Thymus (tissue), 11 donors: ENCODE measurements at regions not wholly inside any gene's neighbourhood (a gene's known extent, or its start where the extent isn't known, plus 50 kb on each side); places are given as distances from the start of the nearest gene placed in this dataset.
A peak's percentile ranks its signal among the peaks of the same experiment; 100 is the strongest.

ENCODE experiments used
- DNase-seq, 9 donors: peaks; one replicate each; pipeline ENCODE4 v3.0.0-alpha.2; 2013; ENCODE audit warnings: low spot score in 9 of 9, low read depth in 6 of 9, missing footprints in 1 of 9
- H3K27ac ChIP-seq, 2 donors: one replicate each; pipeline ENCODE4 v1.5.1; 2013; ENCODE audit warnings: control low read depth in 1 of 2, low read depth in 1 of 2, low read length in 1 of 2, mild to moderate bottlenecking in 1 of 2, moderate library complexity in 1 of 2
- H3K27me3 ChIP-seq, 2 donors: one replicate each; pipeline ENCODE4 v1.5.1; 2013; ENCODE audit warnings: low read length in 1 of 2; ENCODE audit not compliant: control insufficient read depth in 2 of 2, insufficient read depth in 1 of 2
- H3K36me3 ChIP-seq, 2 donors: one replicate each; pipeline ENCODE4 v1.5.1; 2013; ENCODE audit warnings: low read length in 1 of 2, mild to moderate bottlenecking in 1 of 2, moderate library complexity in 1 of 2; ENCODE audit not compliant: control insufficient read depth in 2 of 2, insufficient read depth in 2 of 2
- H3K4me1 ChIP-seq, 2 donors: one replicate each; pipeline ENCODE4 v1.5.1; 2013; ENCODE audit warnings: low read length in 2 of 2; ENCODE audit not compliant: control insufficient read depth in 2 of 2, insufficient read depth in 2 of 2
- H3K4me3 ChIP-seq, 2 donors: one replicate each; pipeline ENCODE4 v1.5.1; 2013; ENCODE audit warnings: low read length in 2 of 2, control low read depth in 1 of 2, mild to moderate bottlenecking in 1 of 2
- H3K9me3 ChIP-seq, 2 donors: one replicate each; pipeline ENCODE4 v1.5.1; 2013; ENCODE audit warnings: low read length in 1 of 2, mild to moderate bottlenecking in 1 of 2; ENCODE audit not compliant: control insufficient read depth in 2 of 2, insufficient read depth in 1 of 2
- WGBS: extraction: QIAGEN DNeasy Blood & Tissue Kit; methylation state at CpG from one replicate; pipeline ENCODE4 v1.1.7; 2013; 5-methylcytosine and 5-hydroxymethylcytosine counted together
- donor health status: healthy.

DNA sequence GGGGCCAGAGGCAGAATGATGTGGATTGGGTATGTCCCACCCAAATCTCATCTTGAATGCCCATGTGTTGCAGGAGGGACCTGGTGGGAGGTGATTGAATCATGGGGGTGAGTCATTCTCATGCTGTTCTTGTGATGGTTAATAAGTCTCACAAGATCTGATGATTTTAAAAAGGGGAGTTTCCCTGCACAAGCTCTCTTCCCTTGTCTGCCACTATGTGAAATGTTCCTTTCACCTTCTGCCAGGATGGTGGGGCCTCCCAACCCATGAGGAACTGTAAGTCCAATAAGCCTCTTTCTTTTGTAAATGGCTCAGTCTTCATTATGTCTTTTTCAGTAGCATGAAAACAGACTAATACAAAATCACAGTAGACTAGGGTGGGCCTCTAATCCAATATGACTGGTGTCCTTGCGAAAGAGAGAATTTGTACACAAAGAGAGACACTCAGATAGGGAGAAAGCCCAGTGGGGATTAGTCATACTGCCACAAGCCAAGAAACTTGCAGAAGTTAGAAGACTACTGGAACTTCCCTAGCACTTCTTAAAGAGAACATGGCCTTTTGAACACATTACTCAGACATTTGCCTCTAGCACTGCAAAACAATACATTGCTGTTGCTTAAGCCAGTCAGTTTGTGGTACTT lies 68.4 kb downstream of the ANXA1 start:
- no peak for DNase-seq
- peaks cover 0 to 2% of the 10 kb centered on the region in 2 donors for H3K4me1 ChIP-seq
- no peak overlapping the region for H3K4me3 ChIP-seq
- 96% methylated on average over 1 of the region's 1 CpG for WGBS
- no peak overlapping the region for H3K27ac ChIP-seq
- no peaks in the 10 kb centered on the region for H3K27me3 ChIP-seq
- no peaks in the 10 kb centered on the region for H3K9me3 ChIP-seq
- H3K36me3 ChIP-seq, result no peaks in the 10 kb centered on the region

- 10% methylated on average over 2 of the region's 2 CpGs for WGBS
Observed at GRCh38 chr9:73223594-73223993, 71.9 kb downstream of the ANXA1 start.

GRCh38 chr9:73229543-73229942 lies 77.9 kb downstream of the ANXA1 start:
- H3K36me3 ChIP-seq, result no peaks in the 10 kb centered on the region

More at GRCh38 chr9:73223594-73223993, 71.9 kb downstream of the ANXA1 start:
- DNase-seq, result peak in 8 of 9 donors; percentile 6 to 82 (median 36)
- no peaks in the 10 kb centered on the region for H3K9me3 ChIP-seq
- no peaks in the 10 kb centered on the region for H3K36me3 ChIP-seq
- H3K4me3 ChIP-seq, result no peak overlapping the region
- peaks cover 0 to 2% of the 10 kb centered on the region in 2 donors for H3K4me1 ChIP-seq
- no peak overlapping the region for H3K27ac ChIP-seq
- no peaks in the 10 kb centered on the region for H3K27me3 ChIP-seq

GRCh38 chr9:73230251-73230650 lies 78.6 kb downstream of the ANXA1 start:
- Histone ChIP-seq H3K36me3 (no peaks in the 10 kb centered on the region), H3K27ac (no peak overlapping the region), H3K27me3 (no peaks in the 10 kb centered on the region), H3K4me1 (no peaks in the 10 kb centered on the region), H3K4me3 (no peak overlapping the region), H3K9me3 (no peaks in the 10 kb centered on the region)
- DNase-seq, result no peak
- WGBS, result 82% methylated on average over 2 of the region's 2 CpGs

More at GRCh38 chr9:73229543-73229942, 77.9 kb downstream of the ANXA1 start:
- no peaks in the 10 kb centered on the region for H3K4me1 ChIP-seq
- no peaks in the 10 kb centered on the region for H3K27me3 ChIP-seq
- 89% methylated on average over 2 of the region's 2 CpGs for WGBS
- H3K27ac ChIP-seq, result no peak overlapping the region
- DNase-seq, result no peak
- H3K4me3 ChIP-seq, result no peak overlapping the region
- H3K9me3 ChIP-seq, result no peaks in the 10 kb centered on the region

GRCh38 chr9:73231203-73231602 lies 79.5 kb downstream of the ANXA1 start:
- Histone ChIP-seq H3K27ac (no peak overlapping the region), H3K36me3 (no peaks in the 10 kb centered on the region), H3K4me1 (no peaks in the 10 kb centered on the region), H3K27me3 (no peaks in the 10 kb centered on the region), H3K9me3 (no peaks in the 10 kb centered on the region), H3K4me3 (no peak overlapping the region)
- peak in 1 of 9 donors; percentile 7 for DNase-seq

DNA sequence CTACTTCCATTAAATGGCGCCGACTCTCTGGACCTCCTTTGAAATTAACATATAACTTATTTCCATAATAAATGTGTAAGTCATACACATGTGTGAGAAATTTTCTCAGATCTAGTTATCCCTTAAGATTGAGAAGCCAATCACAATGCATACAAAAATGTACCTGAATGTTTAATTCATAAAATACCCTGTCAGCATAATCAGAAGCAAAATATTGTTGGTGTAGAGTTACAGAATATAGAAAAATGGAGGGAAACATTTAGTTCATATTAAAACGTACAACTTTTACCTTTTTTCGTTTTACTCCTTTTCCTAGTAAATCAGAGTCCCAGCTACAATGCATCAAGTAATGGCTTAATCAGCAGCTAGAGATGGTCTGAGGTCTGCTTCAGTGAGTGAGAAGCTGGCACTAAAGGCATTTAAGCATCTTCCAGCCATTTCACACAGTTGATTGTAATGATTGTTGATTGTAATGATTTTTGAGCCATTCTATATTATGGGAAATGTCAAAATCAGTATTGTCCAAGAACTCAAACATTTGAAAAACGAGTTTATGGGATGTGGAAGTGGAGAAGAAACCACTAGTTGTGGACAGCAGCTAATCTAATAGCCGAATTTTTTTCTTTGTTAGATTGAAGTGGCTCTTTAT lies 81.8 kb downstream of the ANXA1 start:
- no peaks in the 10 kb centered on the region for H3K36me3 ChIP-seq
- no peak overlapping the region for H3K27ac ChIP-seq
- DNase-seq, result no peak

DNA sequence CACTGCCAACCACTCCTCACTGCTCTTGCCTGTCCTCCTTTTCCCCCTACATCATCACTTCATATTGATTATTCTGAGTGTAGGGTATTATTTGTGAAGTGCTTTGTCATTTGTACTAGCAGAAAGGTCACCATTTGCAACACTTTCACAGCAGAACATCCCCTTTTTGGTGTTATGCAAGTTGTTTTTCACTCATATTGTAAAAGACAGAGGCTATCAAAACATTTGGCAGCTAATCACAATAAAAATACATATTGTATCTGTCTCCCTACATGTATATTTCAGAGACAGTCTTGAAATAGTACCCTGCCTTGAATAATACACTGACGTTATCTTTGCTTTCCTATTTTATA lies 82.3 kb downstream of the ANXA1 start:
- no peak for DNase-seq
- Histone ChIP-seq H3K27ac (no peak overlapping the region), H3K36me3 (no peaks in the 10 kb centered on the region), H3K4me1 (no peaks in the 10 kb centered on the region), H3K4me3 (no peak overlapping the region), H3K9me3 (no peaks in the 10 kb centered on the region), H3K27me3 (no peaks in the 10 kb centered on the region)
- WGBS, result 95% methylated on average over 1 of the region's 1 CpG

More for the DNA sequence above, 81.8 kb downstream of the ANXA1 start:
- WGBS, result 86% methylated on average over 6 of the region's 6 CpGs
- Histone ChIP-seq H3K4me3 (no peak overlapping the region), H3K9me3 (no peaks in the 10 kb centered on the region), H3K4me1 (no peaks in the 10 kb centered on the region), H3K27me3 (no peaks in the 10 kb centered on the region)

GRCh38 chr9:73237140-73237539 lies 85.5 kb downstream of the ANXA1 start:
- Histone ChIP-seq H3K4me1 (no peaks in the 10 kb centered on the region), H3K36me3 (no peaks in the 10 kb centered on the region), H3K4me3 (no peak overlapping the region), H3K27ac (no peak overlapping the region), H3K9me3 (no peaks in the 10 kb centered on the region), H3K27me3 (no peaks in the 10 kb centered on the region)
- 60% methylated on average over 1 of the region's 1 CpG for WGBS
- no peak for DNase-seq

GRCh38 chr9:73239570-73240265 lies 88.1 kb downstream of the ANXA1 start:
- Histone ChIP-seq H3K27ac (no peak overlapping the region), H3K4me1 (no peaks in the 10 kb centered on the region), H3K36me3 (no peaks in the 10 kb centered on the region), H3K9me3 (no peaks in the 10 kb centered on the region), H3K4me3 (no peak overlapping the region), H3K27me3 (no peaks in the 10 kb centered on the region)
- 98% methylated on average over 2 of the region's 2 CpGs for WGBS
- DNase-seq, result no peak
